Activated CD4-positive, CD25-positive, alpha-beta regulatory T cell treated with anti-CD3 and anti-CD28 coated beads, Interleukin-2, amount 50 U/mL, for 72 hours (primary cell): ENCODE measurements at regions not wholly inside any gene's neighbourhood (a gene's known extent, or its start where the extent isn't known, plus 50 kb on each side); places are given as distances from the start of the nearest gene placed in this dataset.

Experiments used
- DNase-seq: peaks from one replicate; pipeline ENCODE4 v3.0.0; 2021

DNA sequence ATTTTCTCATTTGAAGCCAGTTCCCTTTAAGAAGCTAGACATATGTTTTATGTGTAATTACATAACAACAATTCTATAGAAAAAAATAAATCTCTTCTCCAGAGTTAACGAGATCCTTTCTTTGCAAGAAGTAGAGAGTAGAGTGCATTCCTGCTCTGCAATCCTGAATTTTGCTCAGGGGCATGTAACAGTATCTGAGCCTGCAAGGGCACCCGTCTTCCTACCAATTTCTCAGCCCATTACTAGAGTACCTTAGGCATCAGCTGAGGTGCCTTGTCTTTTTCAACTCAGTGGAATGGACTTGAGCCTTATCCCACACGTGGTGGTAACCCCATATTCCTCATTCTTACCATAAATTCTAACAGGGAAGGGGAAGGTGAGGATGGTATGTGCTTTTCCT is 205.9 kb downstream of the IKZF2 start:
- no peak for DNase-seq

DNA sequence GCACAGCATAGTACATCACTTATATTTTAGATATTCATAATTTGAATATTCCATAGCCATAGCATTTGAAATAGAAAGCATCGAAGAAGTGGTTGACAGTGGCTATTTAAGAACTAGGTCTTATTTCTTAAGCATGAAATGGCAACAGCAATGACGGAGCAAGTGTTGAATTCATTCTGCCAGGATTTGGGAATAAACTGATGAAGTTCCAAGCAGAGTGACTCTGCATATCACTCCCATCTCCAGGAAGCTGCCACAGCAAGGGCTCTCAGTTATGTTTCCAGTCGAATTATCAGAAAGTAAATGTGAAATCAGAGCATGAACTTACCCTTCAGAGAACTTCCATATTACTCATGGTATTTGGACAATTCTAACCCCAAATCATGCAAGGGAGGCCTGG is 208.1 kb downstream of the IKZF2 start:
- DNase-seq = no peak

GRCh38 chr2:212941361-212941760 is 210.1 kb downstream of the IKZF2 start:
- no peak for DNase-seq

- no peak for DNase-seq
Observed at GRCh38 chr2:212940816-212941215, 210.6 kb downstream of the IKZF2 start.

DNA sequence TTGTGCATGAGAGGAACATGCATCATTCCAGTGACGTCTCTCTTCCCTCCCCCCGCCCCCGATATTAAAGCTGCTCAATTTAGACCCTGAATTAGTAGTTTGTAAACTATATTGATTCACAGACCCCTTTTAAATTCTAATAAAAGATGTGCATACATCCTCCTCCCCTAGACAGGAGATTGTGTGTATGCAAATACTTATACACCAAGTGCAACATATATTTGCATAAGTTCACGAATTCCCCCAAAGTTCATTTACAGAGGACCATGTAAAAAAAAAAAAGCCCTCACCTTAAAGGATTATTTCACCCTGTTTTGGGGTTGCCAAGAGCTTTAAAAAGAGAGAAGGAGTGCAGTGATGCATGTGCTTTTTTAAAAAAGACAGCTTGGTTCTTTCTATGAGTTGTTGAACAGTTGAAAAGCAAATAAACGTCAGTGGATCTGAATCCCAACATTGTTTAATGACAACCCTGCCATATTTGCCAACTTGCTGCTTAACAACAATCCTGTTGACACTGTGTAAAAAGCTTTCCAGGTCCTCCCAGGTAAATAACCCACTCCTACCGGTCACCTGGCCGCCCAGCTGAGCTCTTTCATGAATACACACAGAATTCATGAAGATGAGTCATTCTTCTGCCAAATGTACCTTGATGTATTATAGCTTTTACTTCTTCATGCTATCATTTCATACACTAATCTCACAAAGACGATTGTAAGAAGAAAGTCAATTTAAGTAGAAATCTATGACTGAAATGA is 211.5 kb downstream of the IKZF2 start:
- no peak for DNase-seq

DNA sequence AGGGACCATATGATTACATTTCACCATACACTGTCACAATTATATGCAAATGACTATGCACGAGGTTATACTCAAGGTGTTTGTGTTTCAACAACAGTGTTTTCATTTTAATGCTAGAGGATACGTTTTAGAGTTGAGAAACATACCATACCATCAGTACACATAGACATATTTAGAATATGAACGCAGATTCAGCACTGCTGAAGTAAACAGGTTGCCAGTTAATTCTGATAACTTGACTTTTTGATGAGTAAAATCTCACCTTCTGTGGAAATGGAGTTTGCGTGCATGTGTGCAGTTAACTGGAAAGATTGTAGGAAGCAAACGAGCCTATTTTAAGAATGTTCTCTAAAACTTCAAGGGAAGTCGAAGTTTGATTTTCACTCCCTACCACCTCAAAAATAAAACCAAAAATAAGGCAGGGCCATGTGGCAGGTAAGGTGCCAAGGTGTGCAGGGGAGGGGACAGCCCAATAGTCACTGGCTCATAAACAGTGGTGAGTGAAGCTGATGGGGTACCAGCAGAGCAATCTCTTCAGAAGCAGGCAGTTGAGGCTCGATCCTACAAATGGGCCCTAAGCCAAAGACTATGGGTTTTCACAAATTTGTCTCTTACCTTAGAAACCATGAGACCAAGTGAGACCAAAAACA is 213.1 kb downstream of the IKZF2 start:
- DNase-seq = no peak

GRCh38 chr2:212936572-212936971 is 214.8 kb downstream of the IKZF2 start:
- DNase-seq = no peak

- DNase-seq = no peak
Observed at GRCh38 chr2:212935752-212936151, 215.7 kb downstream of the IKZF2 start.

GRCh38 chr2:212931271-212931670 is 220.1 kb downstream of the IKZF2 start:
- DNase-seq = no peak

- no peak for DNase-seq
Observed at GRCh38 chr2:212930556-212931260, 220.7 kb downstream of the IKZF2 start.

DNA sequence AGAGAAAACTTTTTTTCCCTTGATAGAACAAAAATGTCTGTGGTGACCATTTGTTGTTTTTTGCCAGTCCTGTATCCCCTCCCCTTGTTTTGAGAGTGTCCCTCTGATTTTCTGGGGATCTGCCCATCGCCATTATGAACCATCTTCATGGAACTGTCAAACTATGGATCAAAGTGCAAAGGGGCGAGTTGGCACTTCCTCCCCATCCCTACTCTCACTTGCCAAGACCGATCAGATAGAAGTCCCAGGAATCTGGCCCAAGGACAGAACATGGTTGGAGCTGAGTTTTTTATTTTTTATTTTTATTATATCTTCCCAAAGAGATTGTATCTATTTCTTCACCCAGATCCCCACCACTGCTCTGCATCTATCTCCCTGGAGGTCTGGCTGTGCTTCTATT is 221.4 kb downstream of the IKZF2 start:
- no peak for DNase-seq

GRCh38 chr2:212929116-212929515 is 222.3 kb downstream of the IKZF2 start:
- DNase-seq = no peak

- no peak for DNase-seq
Observed at GRCh38 chr2:212928681-212929080, 222.7 kb downstream of the IKZF2 start.

- DNase-seq = no peak
Observed at GRCh38 chr2:212926940-212927339, 224.5 kb downstream of the IKZF2 start.

GRCh38 chr2:212923393-212923792 is 228.0 kb downstream of the IKZF2 start:
- no peak for DNase-seq

GRCh38 chr2:212922701-212923100 is 228.7 kb downstream of the IKZF2 start:
- no peak for DNase-seq

DNA sequence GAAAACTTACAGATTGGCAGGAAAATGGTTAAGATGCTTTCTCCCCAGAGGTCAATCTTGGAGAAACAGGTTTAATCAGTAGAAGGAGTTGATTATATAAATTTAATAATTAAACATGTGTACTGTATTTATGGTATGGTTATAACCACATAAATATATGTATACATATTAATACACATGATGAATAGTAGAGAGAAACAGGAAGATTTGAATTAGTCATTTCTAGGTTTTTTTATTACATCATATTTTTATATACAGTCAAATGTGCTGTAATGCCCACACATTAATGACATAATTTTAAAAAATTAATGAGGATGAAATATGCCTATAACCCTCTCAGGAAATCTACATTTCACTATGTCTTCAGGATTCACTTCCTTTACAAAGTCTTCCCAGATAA is 229.7 kb downstream of the IKZF2 start:
- DNase-seq = no peak

- no peak for DNase-seq
Observed at GRCh38 chr2:212921061-212921460, 230.4 kb downstream of the IKZF2 start.

GRCh38 chr2:212919238-212919637 is 232.2 kb downstream of the IKZF2 start:
- DNase-seq = no peak

- DNase-seq = no peak
Observed at GRCh38 chr2:212918336-212918735, 233.1 kb downstream of the IKZF2 start.

GRCh38 chr2:212915121-212915782 is 236.2 kb downstream of the IKZF2 start:
- DNase-seq = no peak

DNA sequence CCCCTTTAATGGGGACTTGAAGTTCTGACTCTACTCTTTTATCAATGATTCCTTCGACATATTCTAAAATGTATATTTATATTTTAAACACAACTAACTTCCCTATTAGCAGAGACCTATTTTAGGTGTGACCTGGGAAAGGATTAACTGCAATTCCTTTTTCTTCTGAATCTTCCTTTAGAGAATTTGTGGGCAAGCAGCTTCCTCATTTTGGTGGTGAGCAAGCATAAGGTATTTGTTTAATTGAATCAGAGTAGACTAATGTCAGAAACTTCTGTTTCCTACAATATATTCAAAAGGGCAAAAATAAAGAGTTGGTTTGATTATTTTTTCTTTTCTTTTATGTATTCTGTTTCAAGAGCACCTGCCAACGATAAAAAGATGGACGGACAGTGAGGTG is 237.0 kb downstream of the IKZF2 start:
- DNase-seq = no peak

DNA sequence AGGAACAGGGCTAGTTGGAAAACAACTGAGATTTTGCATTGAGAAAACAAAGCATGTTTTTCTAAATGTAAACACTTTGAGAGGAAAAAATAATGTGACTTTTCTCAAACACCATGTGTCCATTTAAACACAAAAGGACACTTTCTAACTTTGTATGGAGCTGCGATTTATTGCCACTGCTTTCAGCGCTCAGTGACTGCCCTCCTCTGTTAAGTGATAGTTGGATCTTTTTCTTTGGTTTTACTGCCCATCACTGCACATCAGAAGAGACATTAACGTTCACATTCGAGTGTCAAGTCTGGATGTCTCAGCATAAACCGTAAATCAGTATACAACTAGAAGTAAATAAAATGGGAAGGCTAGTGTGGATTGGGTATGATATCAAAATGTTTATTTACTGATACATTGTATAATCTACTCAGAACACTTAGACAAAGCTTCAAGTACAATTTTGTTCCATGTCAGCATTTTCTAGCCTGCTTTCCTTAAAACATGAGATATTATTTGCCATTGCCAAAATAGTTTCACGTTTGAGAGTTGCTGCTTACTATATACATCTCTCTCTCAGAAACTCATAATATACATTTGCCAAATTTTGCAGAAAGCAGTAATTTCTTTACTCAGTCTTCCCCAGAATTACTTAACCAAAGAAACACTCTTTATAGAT is 237.6 kb downstream of the IKZF2 start:
- no peak for DNase-seq
